HG03520 (cell line): ENCODE measurements at regions not wholly inside any gene's neighbourhood (a gene's known extent, or its start where the extent isn't known, plus 50 kb on each side); places are given as distances from the start of the nearest gene placed in this dataset.
"Not testable (repeated sequence)": the region's sequence is repeated elsewhere in the genome, so short reads cannot be mapped to it uniquely, and the experiment has no call there.

Source experiments
- ATAC-seq: cut with Tn5 transposase; IDR thresholded peaks from one replicate; pipeline ENCODE4 v1.9.1; 2021; ENCODE audit warnings: mild to moderate bottlenecking, moderate library complexity; ENCODE audit not compliant: unreplicated experiment

GRCh38 chrX:33989936-33990335, 142.2 kb downstream of the FAM47A start:
- ATAC-seq: no peak

DNA sequence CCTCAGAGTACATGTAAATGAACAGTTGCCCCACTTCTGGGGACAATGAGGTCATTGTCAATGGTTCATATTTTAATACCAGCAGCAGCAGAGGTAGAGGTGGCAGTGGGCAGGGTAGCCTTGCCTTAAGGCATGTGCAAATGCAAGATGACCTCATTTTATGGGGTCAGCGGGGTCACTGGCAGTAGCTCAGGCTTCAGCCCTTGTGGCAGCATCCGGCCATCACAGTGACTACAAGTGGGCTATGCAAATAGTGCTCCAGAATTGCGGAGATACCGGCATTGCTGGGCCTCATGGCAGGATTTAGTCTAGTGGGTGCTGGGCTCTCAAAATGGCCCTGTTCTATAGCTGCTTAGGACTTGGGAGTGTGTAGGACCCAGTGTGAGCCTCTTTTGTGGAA, 144.7 kb downstream of the FAM47A start:
- ATAC-seq: no peak

DNA sequence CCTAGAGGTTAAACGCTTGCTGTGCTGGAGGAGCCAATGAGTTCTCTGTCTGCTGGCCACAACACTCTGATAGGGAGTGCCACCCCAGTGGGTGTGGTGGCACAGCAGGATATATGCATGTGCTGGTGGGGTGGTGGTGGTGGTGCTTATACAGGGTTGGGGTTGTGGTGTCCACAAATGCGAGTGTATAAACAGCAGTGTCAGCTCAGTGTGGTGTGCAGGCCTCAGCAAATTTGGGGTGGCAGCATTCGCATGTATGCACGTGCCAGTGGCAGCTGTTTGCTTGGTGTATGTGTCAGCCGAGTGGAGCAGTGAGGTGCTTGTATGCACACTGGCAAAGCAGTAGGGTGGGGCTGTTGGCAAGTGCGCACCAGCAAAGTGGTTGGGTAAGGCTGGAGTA, 157.4 kb downstream of the FAM47A start:
- ATAC-seq: no peak

DNA sequence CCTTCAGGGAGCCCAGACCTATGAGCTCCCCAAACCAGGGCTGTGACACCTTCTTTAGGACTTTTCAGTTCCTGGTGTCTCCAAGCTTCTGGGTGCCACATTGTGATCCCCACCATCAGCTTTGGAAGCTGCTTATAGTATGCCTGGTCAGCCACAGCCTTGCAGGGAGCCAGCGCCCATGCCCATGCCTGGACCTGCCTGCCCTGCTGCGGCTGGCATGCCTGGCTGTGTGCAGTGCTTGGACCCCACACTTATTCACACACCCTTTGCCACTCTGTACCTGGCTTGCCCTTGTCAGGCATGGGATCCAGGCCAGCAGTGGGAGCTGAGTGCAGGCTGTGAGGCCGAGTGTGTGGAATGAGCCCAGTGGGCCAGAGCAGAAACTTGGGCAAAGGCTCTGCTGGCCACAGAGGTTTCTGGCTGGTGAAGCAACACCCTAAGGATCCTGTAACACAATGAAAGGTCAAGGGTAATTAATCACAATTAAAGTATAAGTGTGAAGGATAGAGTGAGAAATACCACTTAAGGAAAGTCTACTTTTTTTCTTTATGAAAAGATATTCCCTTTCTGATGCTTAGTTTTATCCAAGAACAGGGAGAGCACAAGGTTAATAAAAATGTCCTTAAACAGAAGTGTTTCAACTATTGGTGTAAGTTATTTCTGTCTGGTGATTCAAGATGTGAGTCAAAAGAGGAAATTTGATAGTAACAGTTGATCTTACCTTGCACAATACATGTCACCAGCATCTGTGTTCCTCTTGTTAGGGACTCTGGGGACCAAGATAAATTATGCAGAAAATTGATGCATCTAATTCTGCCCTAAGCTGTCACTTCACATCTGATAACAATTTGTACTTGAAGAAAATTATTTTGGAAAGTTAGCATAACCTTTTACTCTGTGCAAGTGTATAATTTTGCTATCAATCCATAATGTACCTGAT, 161.8 kb downstream of the FAM47A start:
- ATAC-seq: no peak

- no peak for ATAC-seq
Measured at GRCh38 chrX:33969105-33969504, 163.0 kb downstream of the FAM47A start.

DNA sequence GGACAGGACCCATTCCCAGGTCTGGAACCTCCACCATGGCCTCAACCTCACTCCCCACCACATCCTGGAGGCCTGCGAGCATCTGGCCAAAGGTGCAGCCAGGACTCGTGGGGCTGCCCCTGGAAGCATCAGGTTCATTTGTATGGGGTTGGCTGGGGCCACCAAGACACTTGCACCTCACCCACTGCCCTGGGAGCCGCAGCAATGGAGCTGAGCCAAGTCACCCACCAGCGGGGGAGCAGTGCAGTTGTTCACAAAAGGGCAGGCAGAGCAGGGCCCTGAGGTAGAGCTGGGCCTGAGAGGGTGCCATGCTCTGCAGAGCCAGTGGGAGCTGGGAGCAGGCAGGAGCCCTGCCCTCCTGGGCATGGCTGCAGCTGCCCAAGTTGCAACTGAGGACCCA, 163.5 kb downstream of the FAM47A start:
- ATAC-seq: no peak

- ATAC-seq: no peak
Measured at GRCh38 chrX:33949300-33949699, 182.8 kb downstream of the FAM47A start.

DNA sequence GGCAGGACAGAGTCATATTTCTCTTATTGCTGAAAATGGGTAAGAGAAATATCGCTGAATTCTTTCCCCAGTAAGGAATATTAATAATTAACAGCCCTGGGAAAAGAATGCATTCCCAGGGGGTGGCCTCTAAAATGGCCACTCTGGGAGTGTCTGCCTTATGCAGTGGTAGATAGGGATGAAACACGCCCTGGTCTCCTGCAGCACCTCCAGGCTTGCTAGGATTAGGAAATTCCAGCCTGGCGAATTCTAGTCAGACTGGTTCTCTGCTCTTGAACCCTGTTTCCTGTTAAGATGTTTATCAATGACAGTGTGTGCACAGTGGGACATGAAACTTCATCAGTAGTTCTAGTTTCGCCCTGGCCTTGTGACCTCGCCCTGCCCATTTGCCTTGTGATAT, 205.9 kb downstream of the FAM47A start:
- ATAC-seq: not testable (repeated sequence)

DNA sequence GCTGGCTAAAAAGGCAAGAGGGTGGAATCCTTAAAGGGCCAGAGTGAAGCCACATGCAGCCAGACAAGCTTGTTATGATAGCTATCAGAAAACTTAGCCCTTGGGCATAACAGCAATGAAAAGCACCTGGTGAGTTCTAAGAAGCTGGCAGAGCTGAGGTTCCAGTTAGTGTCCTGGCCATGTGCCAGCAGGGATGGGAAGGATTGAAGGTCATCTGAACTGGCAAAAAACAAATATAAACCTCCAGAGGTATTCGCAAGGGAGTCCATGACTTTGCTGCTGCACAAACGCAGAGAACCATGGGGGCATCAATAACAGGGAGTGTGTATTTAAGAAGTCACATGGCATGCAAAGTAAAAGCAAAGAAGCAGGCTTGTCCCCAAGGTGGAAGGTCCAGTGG, 208.9 kb downstream of the FAM47A start:
- no peak for ATAC-seq

GRCh38 chrX:33909836-33910235, 222.3 kb downstream of the FAM47A start:
- no peak for ATAC-seq

DNA sequence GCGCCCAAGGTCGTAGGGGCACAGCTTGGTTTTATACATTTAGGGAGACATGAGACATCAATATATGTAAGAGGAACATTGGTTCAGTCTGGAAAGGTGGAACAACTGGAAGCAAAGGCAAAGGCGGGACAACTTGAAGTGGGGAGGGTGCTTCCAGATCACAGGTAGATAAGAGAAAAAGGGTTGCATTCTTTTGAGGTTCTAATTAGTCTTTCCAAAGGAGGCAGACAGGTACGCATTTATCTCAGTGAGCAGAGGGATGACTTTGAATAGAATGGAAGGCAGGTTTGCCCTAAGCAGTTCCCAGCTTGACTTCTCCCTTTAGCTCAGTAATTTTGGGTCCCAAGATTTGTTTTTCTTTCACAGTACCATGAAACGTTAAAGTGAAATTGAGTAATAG, 223.2 kb downstream of the FAM47A start:
- ATAC-seq: no peak

DNA sequence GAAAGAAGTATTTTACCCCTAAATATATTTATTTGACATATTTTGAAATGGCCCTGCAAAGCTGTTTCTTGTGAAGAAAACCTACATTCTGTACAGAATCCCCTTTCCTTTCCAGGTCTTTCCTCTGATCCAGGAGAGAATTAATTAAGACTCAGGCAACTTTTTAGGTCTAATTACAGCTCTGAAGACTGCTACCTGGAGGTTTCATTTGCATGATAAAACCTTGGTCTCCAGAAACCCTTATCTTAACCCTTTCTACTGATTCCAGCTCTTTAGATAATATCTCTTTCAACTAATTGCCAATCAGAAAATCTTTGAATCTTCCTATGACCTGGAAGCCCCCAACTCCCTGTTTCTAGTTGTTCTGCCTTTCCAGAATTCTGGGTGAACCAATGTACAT, 224.0 kb downstream of the FAM47A start:
- ATAC-seq: no peak

GRCh38 chrX:33906971-33907370, 225.1 kb downstream of the FAM47A start:
- ATAC-seq: no peak

GRCh38 chrX:33892670-33893069, 239.4 kb downstream of the FAM47A start:
- no peak for ATAC-seq

DNA sequence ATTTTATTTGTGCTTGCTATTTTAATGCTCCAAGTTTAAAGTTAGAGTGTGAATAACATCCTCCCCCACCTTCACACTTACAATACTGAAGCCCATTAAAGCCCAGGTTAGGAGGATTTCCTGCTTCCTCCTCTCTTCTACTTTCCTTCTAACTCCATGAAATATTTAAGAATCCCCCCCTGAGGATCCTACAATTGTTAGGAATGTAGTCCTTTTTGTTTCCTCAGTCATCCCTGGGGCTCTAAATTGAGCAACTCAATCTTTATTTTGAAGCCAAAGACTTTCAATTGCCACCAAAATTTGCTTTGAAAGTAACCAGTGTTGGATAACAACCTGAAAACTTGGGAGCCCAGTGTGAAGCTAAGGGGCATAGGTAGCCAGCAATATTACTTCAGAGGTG, 276.9 kb downstream of the FAM47A start:
- ATAC-seq: no peak

DNA sequence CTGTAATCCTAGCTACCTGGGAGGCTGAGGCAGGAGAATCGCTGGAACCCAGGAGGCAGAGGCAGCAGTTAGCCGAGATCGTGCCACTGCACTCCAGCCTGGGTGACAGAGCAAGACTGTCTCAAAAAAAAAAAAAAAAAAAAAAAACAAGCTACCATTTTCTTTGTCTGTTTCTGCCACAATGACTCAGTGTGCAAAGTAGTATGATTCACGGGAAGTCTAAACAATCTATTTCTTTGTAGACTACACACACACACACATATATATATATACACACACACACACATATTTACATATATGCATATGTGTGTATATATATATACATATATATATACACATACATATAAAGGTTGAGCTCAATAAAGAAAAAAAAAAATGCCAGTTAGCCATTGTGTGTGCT, 280.0 kb downstream of the FAM47A start:
- not testable (repeated sequence) for ATAC-seq

DNA sequence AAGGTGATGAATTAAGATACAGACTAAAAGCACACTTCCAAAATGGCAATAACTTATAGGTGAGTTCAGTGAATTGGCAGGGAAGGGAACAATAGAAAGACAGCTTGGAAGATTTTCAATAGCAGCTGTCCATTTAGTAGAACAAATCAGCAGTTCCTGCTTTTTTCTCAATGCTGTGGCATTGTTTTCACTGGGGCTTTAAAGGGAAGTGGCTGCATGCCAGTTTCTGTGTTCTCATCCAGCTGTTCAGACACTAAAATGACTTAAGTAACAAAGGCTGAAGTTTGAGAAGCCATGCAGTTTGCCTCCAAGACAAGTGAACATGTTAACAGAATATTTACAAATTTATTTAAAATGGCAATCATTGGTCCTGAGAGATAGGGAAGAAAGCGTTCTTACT, 291.9 kb downstream of the FAM47A start:
- no peak for ATAC-seq

- ATAC-seq: no peak
Measured at GRCh38 chrX:33831211-33831610, 300.9 kb downstream of the FAM47A start.

GRCh38 chrX:33817266-33817665, 314.8 kb downstream of the FAM47A start:
- ATAC-seq: no peak

DNA sequence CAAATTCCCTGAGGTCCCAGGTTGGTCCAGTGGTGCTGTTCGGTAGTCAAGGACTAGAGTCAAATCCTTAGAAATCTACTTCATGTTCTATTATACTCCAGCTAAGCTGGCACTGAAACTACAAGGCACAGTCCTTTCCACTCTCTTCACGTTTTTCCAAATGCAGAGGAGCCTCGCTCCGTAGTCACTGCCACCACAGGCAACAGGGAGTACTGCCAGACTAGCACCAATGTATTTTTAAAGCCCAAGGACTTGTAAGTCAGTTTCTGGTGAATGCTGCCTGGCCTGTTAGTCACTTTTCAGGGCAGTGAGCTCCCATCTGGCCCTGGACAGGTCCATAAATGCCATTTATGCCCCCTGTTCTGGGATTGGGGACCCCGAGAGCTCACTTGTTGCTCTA, 323.5 kb downstream of the FAM47A start:
- no peak for ATAC-seq

DNA sequence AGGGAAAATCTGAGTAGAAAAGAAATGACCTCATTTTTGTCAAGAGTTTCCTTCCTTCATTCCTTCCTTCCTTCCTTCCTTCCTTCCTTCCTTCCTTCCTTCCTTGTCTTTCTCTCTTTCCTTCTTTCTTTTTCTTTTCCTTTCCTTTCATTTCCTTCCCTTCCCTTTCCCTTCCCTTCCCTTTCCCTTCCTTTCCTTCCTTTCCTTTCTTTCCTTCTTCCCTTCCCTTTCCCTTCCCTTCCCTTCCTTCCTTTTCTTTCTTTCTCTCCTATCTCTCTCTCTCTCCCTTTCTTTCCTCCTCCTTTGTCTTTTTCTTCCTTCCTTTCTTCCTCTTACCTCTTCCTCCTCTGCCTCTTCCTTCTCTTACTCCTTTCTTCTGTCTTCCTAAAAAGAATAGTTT, 347.6 kb downstream of the FAM47A start:
- ATAC-seq: no peak

GRCh38 chrX:33741807-33742206, 390.3 kb downstream of the FAM47A start:
- ATAC-seq: no peak

- ATAC-seq: no peak
Measured at GRCh38 chrX:33735182-33735581, 396.9 kb downstream of the FAM47A start.
